ENCODE measurements at regions not wholly inside any gene's neighbourhood (a gene's known extent, or its start where the extent isn't known, plus 50 kb on each side); places are given as distances from the start of the nearest gene placed in this dataset.

DNA sequence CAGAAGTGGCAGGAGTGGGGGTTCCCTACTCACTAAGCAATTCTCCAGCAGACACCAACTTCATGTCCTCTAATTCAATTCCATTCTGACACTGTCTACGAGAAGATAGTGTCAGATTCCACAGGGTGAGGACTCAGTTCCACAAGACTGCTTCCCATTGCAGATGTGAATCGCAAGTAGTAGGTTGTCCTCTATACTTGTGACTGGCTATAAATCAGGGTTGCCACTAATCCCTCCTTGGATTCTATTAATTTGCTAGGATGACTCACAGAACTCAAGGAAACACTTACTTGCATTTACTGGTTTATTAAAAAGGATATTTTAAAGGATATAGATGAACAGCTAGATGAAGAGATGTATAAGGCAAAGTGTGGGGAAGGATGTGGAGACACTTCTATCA, 184.1 kb upstream of the ACVR2A start:
- DNase-seq = no peak
- in situ Hi-C loops (cut with HindIII; ENCODE audit: low pct_ligation_motif_present, low sequenced_read_pairs) = no loop called here
- no peak overlapping the region for H3K27ac ChIP-seq
- no peaks in the 10 kb centered on the region for H3K36me3 ChIP-seq (replicated peaks)
- no peaks in the 10 kb centered on the region for H3K27me3 ChIP-seq (replicated peaks)
- TF ChIP-seq, protein P1, sequence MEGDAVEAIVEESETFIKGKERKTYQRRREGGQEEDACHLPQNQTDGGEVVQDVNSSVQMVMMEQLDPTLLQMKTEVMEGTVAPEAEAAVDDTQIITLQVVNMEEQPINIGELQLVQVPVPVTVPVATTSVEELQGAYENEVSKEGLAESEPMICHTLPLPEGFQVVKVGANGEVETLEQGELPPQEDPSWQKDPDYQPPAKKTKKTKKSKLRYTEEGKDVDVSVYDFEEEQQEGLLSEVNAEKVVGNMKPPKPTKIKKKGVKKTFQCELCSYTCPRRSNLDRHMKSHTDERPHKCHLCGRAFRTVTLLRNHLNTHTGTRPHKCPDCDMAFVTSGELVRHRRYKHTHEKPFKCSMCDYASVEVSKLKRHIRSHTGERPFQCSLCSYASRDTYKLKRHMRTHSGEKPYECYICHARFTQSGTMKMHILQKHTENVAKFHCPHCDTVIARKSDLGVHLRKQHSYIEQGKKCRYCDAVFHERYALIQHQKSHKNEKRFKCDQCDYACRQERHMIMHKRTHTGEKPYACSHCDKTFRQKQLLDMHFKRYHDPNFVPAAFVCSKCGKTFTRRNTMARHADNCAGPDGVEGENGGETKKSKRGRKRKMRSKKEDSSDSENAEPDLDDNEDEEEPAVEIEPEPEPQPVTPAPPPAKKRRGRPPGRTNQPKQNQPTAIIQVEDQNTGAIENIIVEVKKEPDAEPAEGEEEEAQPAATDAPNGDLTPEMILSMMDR (IDR thresholded peaks at IDR 0.05; ENCODE audit: low read depth, low read length, missing control alignments) = no peak
- no peak overlapping the region for H3K4me3 ChIP-seq (ENCODE audit: low read depth, low read length)

DNA sequence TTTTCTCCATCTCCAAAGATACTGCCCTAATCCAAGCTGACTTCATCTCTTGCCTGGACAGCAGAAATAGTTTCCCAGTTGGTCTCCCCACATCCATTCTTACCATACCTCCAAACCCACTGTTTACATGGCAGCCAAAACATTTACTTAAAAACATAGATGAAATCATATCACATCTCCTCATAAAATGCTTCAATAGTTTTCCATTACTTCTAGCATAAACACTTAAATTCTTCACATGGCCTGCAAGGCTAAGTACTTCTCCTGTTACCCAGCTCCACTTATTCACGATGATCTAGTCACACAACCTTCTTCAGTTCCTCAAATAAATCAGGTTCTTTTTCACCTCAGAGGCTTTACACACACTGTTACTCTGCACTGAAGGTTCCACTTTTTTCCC, 185.8 kb upstream of the ACVR2A start:
- Histone ChIP-seq H3K36me3 (replicated peaks) (no peaks in the 10 kb centered on the region), H3K27me3 (replicated peaks) (no peaks in the 10 kb centered on the region), H3K4me3 (ENCODE audit: low read depth, low read length) (no peak overlapping the region), H3K27ac (no peak overlapping the region)
- DNase-seq = no peak
- TF ChIP-seq, protein P1 (IDR thresholded peaks at IDR 0.05; ENCODE audit: low read depth, low read length, missing control alignments) = no peak
- in situ Hi-C loops (cut with HindIII; ENCODE audit: low pct_ligation_motif_present, low sequenced_read_pairs) = no loop called here

DNA sequence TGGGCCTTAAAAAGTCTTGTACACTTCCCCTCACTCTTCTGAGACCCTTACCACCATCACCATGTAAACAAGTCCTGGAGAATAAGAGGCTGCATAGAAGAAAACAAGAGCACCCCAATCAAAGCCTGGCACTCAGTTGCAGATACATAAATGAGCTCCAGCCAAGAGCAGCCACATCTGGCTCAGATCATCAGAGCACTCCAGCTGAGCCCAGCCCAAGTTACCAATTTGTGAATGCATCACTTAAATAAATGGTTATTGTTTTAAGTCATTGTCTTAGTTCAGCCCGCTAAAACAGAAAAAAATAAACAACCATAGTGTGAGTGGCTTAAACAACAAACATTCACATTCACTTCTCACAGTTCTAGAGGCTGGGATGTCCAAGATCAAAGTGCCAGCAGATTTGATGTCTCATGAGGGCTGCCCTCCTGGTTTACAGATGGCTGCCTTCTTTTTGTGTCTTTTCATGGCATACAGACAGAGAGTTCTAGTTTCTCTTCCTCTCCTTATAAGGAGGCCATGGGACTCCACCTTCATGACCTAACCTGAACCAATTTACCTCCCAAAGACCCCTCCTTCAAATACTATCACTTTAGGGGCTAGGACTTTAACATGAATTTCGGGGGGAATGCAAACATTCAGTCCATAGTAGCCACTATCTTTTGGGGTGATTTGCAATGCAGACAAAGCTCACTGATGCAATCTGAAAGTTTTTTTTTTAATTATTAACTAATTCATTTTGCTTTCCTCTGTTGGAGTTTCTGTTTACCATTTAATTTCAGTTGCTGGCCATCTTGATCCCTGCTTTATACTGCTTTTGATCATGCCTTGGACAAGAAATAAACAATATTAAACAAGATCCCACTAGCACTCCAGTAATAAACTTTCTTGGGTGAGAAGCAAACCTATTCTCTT, 187.5 kb upstream of the ACVR2A start:
- TF ChIP-seq, protein P1 (IDR thresholded peaks at IDR 0.05; ENCODE audit: low read depth, low read length, missing control alignments) = no peak
- Histone ChIP-seq H3K36me3 (replicated peaks) (no peaks in the 10 kb centered on the region), H3K27me3 (replicated peaks) (no peaks in the 10 kb centered on the region), H3K4me3 (ENCODE audit: low read depth, low read length) (no peak overlapping the region), H3K27ac (no peak overlapping the region)
- DNase-seq = no peak
- in situ Hi-C loops (cut with HindIII; ENCODE audit: low pct_ligation_motif_present, low sequenced_read_pairs) = no loop called here

DNA sequence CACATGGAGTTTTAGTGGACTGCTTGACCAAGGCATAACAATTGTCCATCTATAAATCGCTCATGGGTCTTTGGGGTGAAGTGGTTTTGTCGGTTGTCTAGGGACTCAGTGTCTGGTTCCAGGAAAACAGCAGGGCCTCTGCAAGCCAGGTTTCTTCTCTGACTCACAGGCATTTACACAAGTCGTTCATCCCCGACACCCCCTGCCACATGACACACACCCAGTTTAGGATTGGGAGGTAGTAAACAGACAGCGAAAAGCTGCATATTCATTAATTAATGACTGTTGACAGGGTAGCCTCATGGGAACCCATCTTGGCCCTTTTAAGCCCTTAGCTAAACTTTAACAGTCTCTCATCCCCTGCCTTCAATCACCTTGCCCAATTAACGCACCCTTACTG, 194.8 kb upstream of the ACVR2A start:
- H3K27ac ChIP-seq = no peak overlapping the region
- DNase-seq = no peak
- H3K4me3 ChIP-seq (ENCODE audit: low read depth, low read length) = no peak overlapping the region
- no peaks in the 10 kb centered on the region for H3K36me3 ChIP-seq (replicated peaks)
- no peaks in the 10 kb centered on the region for H3K27me3 ChIP-seq (replicated peaks)
- in situ Hi-C loops (cut with HindIII; ENCODE audit: low pct_ligation_motif_present, low sequenced_read_pairs) = no loop called here
- TF ChIP-seq, protein P1 (IDR thresholded peaks at IDR 0.05; ENCODE audit: low read depth, low read length, missing control alignments) = no peak

DNA sequence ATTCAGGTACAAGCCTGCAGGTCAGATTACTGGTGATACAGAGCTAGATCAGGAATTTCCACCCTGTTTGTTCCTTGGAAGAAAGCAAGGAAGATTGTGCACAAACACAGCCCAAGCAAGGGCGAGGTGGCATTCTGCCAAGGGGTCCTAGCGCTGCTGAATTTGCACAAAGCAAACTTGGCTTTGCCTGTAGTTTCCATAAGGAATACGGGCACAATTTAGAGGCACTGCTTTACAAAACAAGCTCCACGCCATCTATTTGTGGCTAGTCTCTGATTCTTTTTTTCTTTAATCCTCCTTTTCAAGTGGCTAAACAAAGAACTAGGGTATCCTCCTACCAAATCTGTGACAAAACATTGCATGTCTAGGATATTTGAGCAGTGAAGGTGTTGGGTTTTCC, 195.5 kb upstream of the ACVR2A start:
- no peak overlapping the region for H3K4me3 ChIP-seq (ENCODE audit: low read depth, low read length)
- H3K36me3 ChIP-seq (replicated peaks) = no peaks in the 10 kb centered on the region
- H3K27ac ChIP-seq = no peak overlapping the region
- no peak for DNase-seq
- no peaks in the 10 kb centered on the region for H3K27me3 ChIP-seq (replicated peaks)
- in situ Hi-C loops (cut with HindIII; ENCODE audit: low pct_ligation_motif_present, low sequenced_read_pairs) = no loop called here
- TF ChIP-seq, protein P1 (IDR thresholded peaks at IDR 0.05; ENCODE audit: low read depth, low read length, missing control alignments) = no peak
